DOHH2 (cell line): ENCODE measurements at regions not wholly inside any gene's neighbourhood (a gene's known extent, or its start where the extent isn't known, plus 50 kb on each side); places are given as distances from the start of the nearest gene placed in this dataset.

Experiments
- H3F3A ChIP-seq: fragments of 200-600 bp; sonication (generic), shearing (Covaris generic); 2 replicates; pipeline ENCODE4 v1.6.0; 2016; ENCODE audit warnings: antibody characterized with exemption, mild to moderate bottlenecking; ENCODE audit not compliant: control insufficient read depth, insufficient read depth
- H3K27ac ChIP-seq: fragments of 200-600 bp; sonication (generic); 2 replicates; pipeline ENCODE4 v1.5.1; 2014; ENCODE audit warnings: low read depth, mild to moderate bottlenecking, low read length, moderate library complexity
- H3K27me3 ChIP-seq: fragments of 200-600 bp; sonication (generic); 2 replicates; pipeline ENCODE4 v1.6.1; 2014; ENCODE audit warnings: mild to moderate bottlenecking, low read length, mixed read lengths; ENCODE audit not compliant: control insufficient read depth
- H3K36me3 ChIP-seq: fragments of 200-600 bp; sonication (generic); 2 replicates; pipeline ENCODE4 v1.6.1; 2014; ENCODE audit warnings: mild to moderate bottlenecking, low read length, moderate library complexity, mixed read lengths; ENCODE audit not compliant: control insufficient read depth
- H3K4me1 ChIP-seq: fragments of 200-600 bp; sonication (generic); 2 replicates; pipeline ENCODE4 v1.6.1; 2014; ENCODE audit warnings: mild to moderate bottlenecking, low read length, mixed read lengths; ENCODE audit not compliant: control insufficient read depth
- H3K4me2 ChIP-seq: fragments of 200-600 bp; sonication (generic); 2 replicates; pipeline ENCODE4 v1.6.0; 2014; ENCODE audit warnings: mild to moderate bottlenecking, low read length, moderate library complexity
- H3K4me3 ChIP-seq: fragments of 200-600 bp; sonication (generic); 2 replicates; pipeline ENCODE4 v1.5.1; 2014; ENCODE audit warnings: mild to moderate bottlenecking, low read length, mixed read lengths
- H3K79me2 ChIP-seq: fragments of 200-600 bp; sonication (generic); 2 replicates; pipeline ENCODE4 v1.6.1; 2014; ENCODE audit warnings: mild to moderate bottlenecking, low read length, mixed read lengths; ENCODE audit not compliant: control insufficient read depth
- H3K9me2 ChIP-seq: fragments of 200-600 bp; sonication (generic); replicated peaks from 2 replicates; pipeline ENCODE4 v1.6.1; 2014; ENCODE audit warnings: mild to moderate bottlenecking, low read length, mixed read lengths; ENCODE audit not compliant: control insufficient read depth
- H3K9me3 ChIP-seq: fragments of 200-600 bp; sonication (generic); 2 replicates; pipeline ENCODE4 v1.6.1; 2014; ENCODE audit warnings: antibody characterized with exemption, low read length, mixed read lengths; ENCODE audit not compliant: control insufficient read depth, insufficient read depth
- H4K20me1 ChIP-seq: fragments of 200-600 bp; sonication (generic); 2 replicates; pipeline ENCODE4 v1.6.0; 2014; ENCODE audit warnings: low read depth, mild to moderate bottlenecking, antibody characterized with exemption, low read length, moderate library complexity; ENCODE audit not compliant: control insufficient read depth, insufficient read depth
- CTCF ChIP-seq: fragments of 200-600 bp; sonication (generic); IDR thresholded peaks from one replicate; pipeline ENCODE4 v1.5.1; 2014; ENCODE audit warnings: antibody characterized with exemption, mild to moderate bottlenecking, low read depth, low read length; ENCODE audit not compliant: poor library complexity, severe bottlenecking
- EZH2phosphoT487 ChIP-seq: fragments of 200-600 bp; sonication (generic); IDR thresholded peaks from 2 replicates; pipeline ENCODE4 v1.6.1; 2017; ENCODE audit warnings: borderline replicate concordance, mild to moderate bottlenecking, antibody characterized with exemption, low read length, moderate library complexity, mixed read lengths

- no peaks in the 10 kb centered on the region for H3K79me2 ChIP-seq
- H4K20me1 ChIP-seq, result no peaks in the 10 kb centered on the region
- H3F3A ChIP-seq, result no peaks in the 10 kb centered on the region
- H3K4me3 ChIP-seq, result no peak overlapping the region
- no peaks in the 10 kb centered on the region for H3K9me2 ChIP-seq
- H3K27ac ChIP-seq, result no peak overlapping the region
- H3K36me3 ChIP-seq, result no peaks in the 10 kb centered on the region
- H3K27me3 ChIP-seq, result no peaks in the 10 kb centered on the region; the same call in 1 of the 2 replicates
- H3K9me3 ChIP-seq, result no peaks in the 10 kb centered on the region
- no peak overlapping the region for H3K4me2 ChIP-seq
- H3K4me1 ChIP-seq, result no peaks in the 10 kb centered on the region
- no peak for TF ChIP-seq CTCF
- no peak for TF ChIP-seq EZH2phosphoT487
Observed at GRCh38 chr7:33849004-33849403, 56.3 kb upstream of the BMPER start.

GRCh38 chr7:33849971-33850559, 55.3 kb upstream of the BMPER start:
- no peak overlapping the region for H3K4me3 ChIP-seq
- no peaks in the 10 kb centered on the region for H3K9me2 ChIP-seq
- no peak overlapping the region for H3K27ac ChIP-seq
- H3K9me3 ChIP-seq, result no peaks in the 10 kb centered on the region
- no peaks in the 10 kb centered on the region for H3F3A ChIP-seq
- H3K4me2 ChIP-seq, result no peak overlapping the region
- H3K36me3 ChIP-seq, result no peaks in the 10 kb centered on the region
- TF ChIP-seq EZH2phosphoT487 (no peak), CTCF (no peak)
- peaks cover 4% of the 10 kb centered on the region; the same call in 1 of the 2 replicates for H3K27me3 ChIP-seq
- H3K79me2 ChIP-seq, result no peaks in the 10 kb centered on the region
- H3K4me1 ChIP-seq, result no peaks in the 10 kb centered on the region
- no peaks in the 10 kb centered on the region for H4K20me1 ChIP-seq

GRCh38 chr7:33850768-33851167, 54.6 kb upstream of the BMPER start:
- H3K36me3 ChIP-seq, result no peaks in the 10 kb centered on the region
- H4K20me1 ChIP-seq, result no peaks in the 10 kb centered on the region

More at GRCh38 chr7:33850768-33851167, 54.6 kb upstream of the BMPER start:
- Histone ChIP-seq H3K9me3 (no peaks in the 10 kb centered on the region), H3K27me3 (peaks cover 10% of the 10 kb centered on the region), H3K27ac (no peak overlapping the region), H3K4me3 (no peak overlapping the region), H3K4me2 (no peak overlapping the region), H3F3A (no peaks in the 10 kb centered on the region), H3K4me1 (no peaks in the 10 kb centered on the region), H3K9me2 (no peaks in the 10 kb centered on the region), H3K79me2 (no peaks in the 10 kb centered on the region)
- TF ChIP-seq EZH2phosphoT487, result no peak
- no peak for TF ChIP-seq CTCF
